ENCODE measurements at regions not wholly inside any gene's neighbourhood (a gene's known extent, or its start where the extent isn't known, plus 50 kb on each side); places are given as distances from the start of the nearest gene placed in this dataset.

GRCh38 chr2:125330133-125330532, 1305.0 kb downstream of the CNTNAP5 start:
- no peak overlapping the region for H2AK5ac ChIP-seq (ENCODE audit: low read depth, low read length)
- no peaks in the 10 kb centered on the region for H3K9me1 ChIP-seq (ENCODE audit: insufficient read depth, low read length)
- ATAC-seq (ENCODE audit: low read depth) (no peak), DNase-seq (no peak)
- H4K91ac ChIP-seq (ENCODE audit: insufficient read depth, low read depth, low read length) = no peak overlapping the region
- in situ Hi-C loops (cut with MboI; ENCODE audit: low sequenced_read_pairs) (no loop called here), intact Hi-C loops (cut with micrococcal nuclease) (no loop called here), dilution Hi-C loops (cut with HindIII; ENCODE audit: low sequenced_read_pairs, unreplicated experiment) (no loop called here)
- no peak overlapping the region for H3K4me3 ChIP-seq (ENCODE audit: insufficient read depth, low read depth, low read length)
- H2BK15ac ChIP-seq (ENCODE audit: low read depth, low read length) = no peak overlapping the region
- no peak overlapping the region for H3K18ac ChIP-seq (ENCODE audit: low read depth, low read length)
- H2BK20ac ChIP-seq (ENCODE audit: low read depth, low read length) = no peak overlapping the region
- H4K5ac ChIP-seq (ENCODE audit: low read depth, low read length) = no peak overlapping the region
- H4K8ac ChIP-seq (ENCODE audit: low read depth in 2 of 2, low read length in 2 of 2) = no peak overlapping the region
- H3K23ac ChIP-seq (ENCODE audit: low read depth, low read length) = no peak overlapping the region
- H3K9ac ChIP-seq (ENCODE audit: low read depth, low read length) = no peak overlapping the region
- H3K27me3 ChIP-seq (ENCODE audit: control insufficient read depth, insufficient read depth, low read length) = no peaks in the 10 kb centered on the region
- no peak overlapping the region for H2AFZ ChIP-seq (replicated peaks; ENCODE audit: low read length, poor library complexity)
- peaks cover 2% of the 10 kb centered on the region for H3K9me3 ChIP-seq (ENCODE audit: control insufficient read depth, insufficient read depth, low read length)
- no peaks in the 10 kb centered on the region for H3K79me1 ChIP-seq (ENCODE audit: low read depth in 1 of 2, low read length in 2 of 2)
- TF ChIP-seq POLR2A (IDR thresholded peaks at IDR 0.05; ENCODE audit: low read depth, low read length) (no peak), RCOR1 (IDR thresholded peaks at IDR 0.05; ENCODE audit: insufficient replicate concordance, low read length) (no peak), RAD21 (IDR thresholded peaks at IDR 0.05; ENCODE audit: low read length) (no peak), ELK1 (IDR thresholded peaks at IDR 0.05; ENCODE audit: borderline replicate concordance, low read depth, low read length) (no peak), CEBPB (IDR thresholded peaks at IDR 0.05; ENCODE audit: low read depth, low read length) (no peak), SMC3 (IDR thresholded peaks at IDR 0.05; ENCODE audit: low read depth, low read length) (no peak), MAZ (IDR thresholded peaks at IDR 0.05; ENCODE audit: borderline replicate concordance, low read depth, low read length) (no peak), NFE2L2 (IDR thresholded peaks at IDR 0.05; ENCODE audit: low read depth, low read length) (no peak), MAFK (IDR thresholded peaks at IDR 0.05; ENCODE audit: low read depth, low read length) (no peak), CTCF (conservative IDR thresholded peaks at IDR 0.05; ENCODE audit: low read depth, low read length) (no peak), USF2 (IDR thresholded peaks at IDR 0.05; ENCODE audit: low read depth, low read length) (no peak), BHLHE40 (IDR thresholded peaks at IDR 0.05; ENCODE audit: low read depth, low read length) (no peak), RFX5 (IDR thresholded peaks at IDR 0.05; ENCODE audit: low read depth, low read length) (no peak), FOS (IDR thresholded peaks at IDR 0.05; ENCODE audit: low read depth, low read length) (no peak), MXI1 (IDR thresholded peaks at IDR 0.05; ENCODE audit: borderline replicate concordance, low read depth, low read length) (no peak), CHD1 (IDR thresholded peaks at IDR 0.05; ENCODE audit: low read depth, low read length) (no peak)
- H3K4me1 ChIP-seq (ENCODE audit: control insufficient read depth, insufficient read depth, low read length) = no peaks in the 10 kb centered on the region
- ChIA-PET POLR2A (ENCODE audit: unreplicated experiment) (no interaction called here), CTCF (interaction anchor here (0.6 kb wide), 1 partner anchor 746 kb away, joined by 6 read pairs; no protein-coding TSS in a partner anchor)
- no peak overlapping the region for H2BK5ac ChIP-seq (ENCODE audit: low read depth, low read length, poor library complexity, severe bottlenecking)
- no peak overlapping the region for H3K14ac ChIP-seq (replicated peaks; ENCODE audit: low read depth, low read length)
- H2BK120ac ChIP-seq (ENCODE audit: low read depth, low read length) = no peak overlapping the region
- H3K4me2 ChIP-seq (ENCODE audit: low read depth, low read length) = no peak overlapping the region
- H3K56ac ChIP-seq (ENCODE audit: extremely low read depth, insufficient read depth, low read length) = no peak overlapping the region
- H3K36me3 ChIP-seq (ENCODE audit: control insufficient read depth, insufficient read depth, low read length) = no peaks in the 10 kb centered on the region
- H2AK9ac ChIP-seq (replicated peaks; ENCODE audit: low read depth, low read length, poor library complexity) = no peak overlapping the region
- no peak overlapping the region for H3K4ac ChIP-seq (ENCODE audit: low read depth, low read length)
- no peak overlapping the region for H3K27ac ChIP-seq (ENCODE audit: insufficient read depth, low read length)
- H4K20me1 ChIP-seq (ENCODE audit: insufficient read depth, low read length) = no peaks in the 10 kb centered on the region
- no TSS peak for BruUV-seq (replicated peaks)

All from IMR-90 (cell line).